ENCODE measurements at regions not wholly inside any gene's neighbourhood (a gene's known extent, or its start where the extent isn't known, plus 50 kb on each side); places are given as distances from the start of the nearest gene placed in this dataset.

GRCh38 chr7:77481615-77482014 is 55.5 kb upstream of the PTPN12 start:
- TF ChIP-seq, protein P1, sequence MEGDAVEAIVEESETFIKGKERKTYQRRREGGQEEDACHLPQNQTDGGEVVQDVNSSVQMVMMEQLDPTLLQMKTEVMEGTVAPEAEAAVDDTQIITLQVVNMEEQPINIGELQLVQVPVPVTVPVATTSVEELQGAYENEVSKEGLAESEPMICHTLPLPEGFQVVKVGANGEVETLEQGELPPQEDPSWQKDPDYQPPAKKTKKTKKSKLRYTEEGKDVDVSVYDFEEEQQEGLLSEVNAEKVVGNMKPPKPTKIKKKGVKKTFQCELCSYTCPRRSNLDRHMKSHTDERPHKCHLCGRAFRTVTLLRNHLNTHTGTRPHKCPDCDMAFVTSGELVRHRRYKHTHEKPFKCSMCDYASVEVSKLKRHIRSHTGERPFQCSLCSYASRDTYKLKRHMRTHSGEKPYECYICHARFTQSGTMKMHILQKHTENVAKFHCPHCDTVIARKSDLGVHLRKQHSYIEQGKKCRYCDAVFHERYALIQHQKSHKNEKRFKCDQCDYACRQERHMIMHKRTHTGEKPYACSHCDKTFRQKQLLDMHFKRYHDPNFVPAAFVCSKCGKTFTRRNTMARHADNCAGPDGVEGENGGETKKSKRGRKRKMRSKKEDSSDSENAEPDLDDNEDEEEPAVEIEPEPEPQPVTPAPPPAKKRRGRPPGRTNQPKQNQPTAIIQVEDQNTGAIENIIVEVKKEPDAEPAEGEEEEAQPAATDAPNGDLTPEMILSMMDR (IDR thresholded peaks at IDR 0.05): no peak
- TF ChIP-seq POLR2A (IDR thresholded peaks at IDR 0.05): no peak
- TF ChIP-seq EP300 (IDR thresholded peaks at IDR 0.05): no peak
